Endodermal cell (in vitro differentiated cells): ENCODE measurements at regions not wholly inside any gene's neighbourhood (a gene's known extent, or its start where the extent isn't known, plus 50 kb on each side); places are given as distances from the start of the nearest gene placed in this dataset.

Source experiments
- DNase-seq: peaks from one replicate; pipeline ENCODE4 v3.0.0-alpha.2; 2017
- H3K27ac ChIP-seq: 2 replicates; pipeline ENCODE4 v1.5.1; 2013; ENCODE audit warnings: mild to moderate bottlenecking, low read depth, low read length, moderate library complexity
- H3K27me3 ChIP-seq: 2 replicates; pipeline ENCODE4 v1.6.1; 2013; ENCODE audit warnings: mild to moderate bottlenecking, low read length, moderate library complexity; ENCODE audit not compliant: insufficient read depth, control insufficient read depth, poor library complexity, severe bottlenecking
- H3K36me3 ChIP-seq: 2 replicates; pipeline ENCODE4 v1.7.0; 2013; ENCODE audit warnings: mild to moderate bottlenecking, low read length, moderate library complexity; ENCODE audit not compliant: control insufficient read depth, insufficient read depth
- H3K4me1 ChIP-seq: one replicate; pipeline ENCODE4 v1.7.0; 2013; ENCODE audit warnings: low read length; ENCODE audit not compliant: control insufficient read depth, insufficient read depth
- H3K4me3 ChIP-seq: 2 replicates; pipeline ENCODE4 v1.5.1; 2013; ENCODE audit warnings: mild to moderate bottlenecking, low read length, moderate library complexity
- H3K9ac ChIP-seq: 2 replicates; pipeline ENCODE4 v1.6.1; 2013; ENCODE audit warnings: mild to moderate bottlenecking, low read length, moderate library complexity; ENCODE audit not compliant: poor library complexity, severe bottlenecking; ENCODE audit errors: extremely low read depth
- H3K9me3 ChIP-seq: 2 replicates; pipeline ENCODE4 v1.6.1; 2013; ENCODE audit warnings: mild to moderate bottlenecking, low read length, moderate library complexity; ENCODE audit not compliant: control insufficient read depth
- H3K27ac Mint-ChIP-seq: 2 replicates; pipeline ENCODE4 v1.8.0; 2020; ENCODE audit warnings: mixed read lengths
- H3K27me3 Mint-ChIP-seq: 2 replicates; pipeline ENCODE4 v1.8.0; 2021; ENCODE audit warnings: mild to moderate bottlenecking, mixed read lengths; ENCODE audit not compliant: insufficient read depth
- H3K36me3 Mint-ChIP-seq: 2 replicates; pipeline ENCODE4 v1.8.0; 2020; ENCODE audit warnings: low read depth, mixed read lengths
- H3K4me1 Mint-ChIP-seq: 2 replicates; pipeline ENCODE4 v1.8.0; 2020; ENCODE audit warnings: mixed read lengths
- H3K4me3 Mint-ChIP-seq: 2 replicates; pipeline ENCODE4 v1.8.0; 2020; ENCODE audit warnings: mild to moderate bottlenecking, moderate library complexity, mixed read lengths
- H3K9me3 Mint-ChIP-seq: 2 replicates; pipeline ENCODE4 v1.8.0; 2020; ENCODE audit warnings: mild to moderate bottlenecking, mixed read lengths
- WGBS, 2 experiments: methylation state at CpG; one replicate each; pipeline versions ENCODE4 v1.1.5 to v1.1.7; 2013; ENCODE audit warnings: missing lambda C conversion rate in 2 of 2, mixed read lengths in 1 of 2; ENCODE audit not compliant: insufficient coverage in 1 of 2, insufficient read length in 1 of 2; 5-methylcytosine and 5-hydroxymethylcytosine counted together
- TF ChIP-seq, protein P1 (sequence below): fragments of 200-600 bp; sonication (generic); conservative IDR thresholded peaks from 2 replicates; pipeline ENCODE4 v1.5.0; 2021; ENCODE audit warnings: antibody characterized with exemption, mild to moderate bottlenecking

DNA sequence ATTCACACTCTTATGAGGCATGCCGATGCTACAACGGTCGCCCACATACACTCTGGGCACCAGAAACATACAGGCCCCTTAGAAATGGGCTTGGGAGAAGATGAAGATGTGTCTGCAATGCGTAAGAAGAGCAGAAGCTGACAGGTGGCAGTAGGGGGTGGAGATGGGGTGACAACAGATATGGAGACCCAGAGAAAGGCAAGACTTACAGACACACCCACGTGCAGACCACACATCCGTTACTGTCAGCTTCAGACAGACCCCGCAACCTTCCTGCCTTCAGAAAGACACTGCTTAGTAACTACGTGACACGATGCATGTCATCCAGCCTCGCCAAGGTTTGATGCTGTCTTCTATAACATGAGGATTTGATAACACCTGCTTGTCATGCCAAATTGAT is 89.5 kb downstream of the ZFP36L2 start:
- H3K27me3 Mint-ChIP-seq = no peaks in the 10 kb centered on the region
- Histone ChIP-seq H3K27ac (no peak overlapping the region), H3K27me3 (no peaks in the 10 kb centered on the region), H3K9me3 (no peaks in the 10 kb centered on the region), H3K4me3 (no peak overlapping the region), H3K9ac (no peak overlapping the region), H3K4me1 (no peaks in the 10 kb centered on the region), H3K36me3 (no peaks in the 10 kb centered on the region)
- H3K27ac Mint-ChIP-seq = no peak overlapping the region
- no peaks in the 10 kb centered on the region for H3K36me3 Mint-ChIP-seq
- peaks cover 4% of the 10 kb centered on the region for H3K9me3 Mint-ChIP-seq
- TF ChIP-seq, protein P1, sequence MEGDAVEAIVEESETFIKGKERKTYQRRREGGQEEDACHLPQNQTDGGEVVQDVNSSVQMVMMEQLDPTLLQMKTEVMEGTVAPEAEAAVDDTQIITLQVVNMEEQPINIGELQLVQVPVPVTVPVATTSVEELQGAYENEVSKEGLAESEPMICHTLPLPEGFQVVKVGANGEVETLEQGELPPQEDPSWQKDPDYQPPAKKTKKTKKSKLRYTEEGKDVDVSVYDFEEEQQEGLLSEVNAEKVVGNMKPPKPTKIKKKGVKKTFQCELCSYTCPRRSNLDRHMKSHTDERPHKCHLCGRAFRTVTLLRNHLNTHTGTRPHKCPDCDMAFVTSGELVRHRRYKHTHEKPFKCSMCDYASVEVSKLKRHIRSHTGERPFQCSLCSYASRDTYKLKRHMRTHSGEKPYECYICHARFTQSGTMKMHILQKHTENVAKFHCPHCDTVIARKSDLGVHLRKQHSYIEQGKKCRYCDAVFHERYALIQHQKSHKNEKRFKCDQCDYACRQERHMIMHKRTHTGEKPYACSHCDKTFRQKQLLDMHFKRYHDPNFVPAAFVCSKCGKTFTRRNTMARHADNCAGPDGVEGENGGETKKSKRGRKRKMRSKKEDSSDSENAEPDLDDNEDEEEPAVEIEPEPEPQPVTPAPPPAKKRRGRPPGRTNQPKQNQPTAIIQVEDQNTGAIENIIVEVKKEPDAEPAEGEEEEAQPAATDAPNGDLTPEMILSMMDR = no peak
- no peak overlapping the region for H3K4me3 Mint-ChIP-seq
- peaks cover 16% of the 10 kb centered on the region for H3K4me1 Mint-ChIP-seq
- WGBS, 2 experiments = 86 to 91% methylated on average over 10 of the region's 10 CpGs
- peak; percentile 41 for DNase-seq

DNA sequence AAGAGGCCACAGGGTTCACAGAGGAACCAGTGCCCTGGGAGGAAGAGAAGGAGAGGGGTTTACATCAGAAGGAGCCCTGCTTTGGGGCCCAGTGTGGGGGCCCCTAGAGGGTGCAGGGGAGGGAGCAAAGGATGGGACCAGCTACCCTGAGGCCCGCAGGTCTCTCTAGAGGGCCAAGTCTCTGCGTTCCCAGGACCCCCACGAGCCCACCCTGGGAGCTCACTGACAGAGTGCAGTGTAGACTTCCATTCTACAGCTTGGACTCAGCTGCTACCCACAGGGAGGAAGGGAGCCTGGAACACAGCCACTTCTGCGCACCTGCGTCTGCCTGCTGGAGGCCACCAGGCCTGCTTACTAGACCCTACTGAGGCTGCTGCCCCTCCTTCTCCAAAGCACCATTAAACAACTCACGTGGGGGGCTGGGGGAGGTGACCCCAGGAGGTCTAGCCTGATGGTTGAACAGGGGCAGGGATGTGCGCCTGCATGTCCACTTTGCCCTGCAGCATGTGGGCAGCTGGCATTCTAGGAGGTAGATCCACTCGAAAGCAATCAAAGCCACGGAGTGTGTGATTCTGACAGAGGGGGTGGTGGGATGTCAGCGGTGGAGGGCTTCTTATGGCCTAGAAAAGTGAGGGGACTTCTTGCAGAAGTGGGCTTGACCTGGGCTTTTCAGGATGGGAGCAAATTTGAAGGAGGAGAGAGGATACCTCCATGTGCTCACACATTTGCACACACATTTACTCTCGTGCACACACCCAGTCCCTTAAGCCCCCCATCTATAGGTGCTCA is 90.2 kb downstream of the ZFP36L2 start:
- Mint-ChIP-seq H3K36me3 (no peaks in the 10 kb centered on the region), H3K9me3 (peaks cover 3% of the 10 kb centered on the region), H3K4me1 (peaks cover 16% of the 10 kb centered on the region), H3K4me3 (no peak overlapping the region), H3K27me3 (no peaks in the 10 kb centered on the region), H3K27ac (peak overlapping the region; percentile 80)
- peak; percentile 42 for DNase-seq
- WGBS, 2 experiments = 90 to 98% methylated on average over 6 to 11 of the region's 11 CpGs
- no peaks in the 10 kb centered on the region for H3K9me3 ChIP-seq
- TF ChIP-seq, protein P1 = no peak
- H3K9ac ChIP-seq = no peak overlapping the region
- no peaks in the 10 kb centered on the region for H3K4me1 ChIP-seq
- peak overlapping the region; percentile 44 for H3K27ac ChIP-seq
- H3K4me3 ChIP-seq = no peak overlapping the region
- no peaks in the 10 kb centered on the region for H3K27me3 ChIP-seq
- H3K36me3 ChIP-seq = no peaks in the 10 kb centered on the region

DNA sequence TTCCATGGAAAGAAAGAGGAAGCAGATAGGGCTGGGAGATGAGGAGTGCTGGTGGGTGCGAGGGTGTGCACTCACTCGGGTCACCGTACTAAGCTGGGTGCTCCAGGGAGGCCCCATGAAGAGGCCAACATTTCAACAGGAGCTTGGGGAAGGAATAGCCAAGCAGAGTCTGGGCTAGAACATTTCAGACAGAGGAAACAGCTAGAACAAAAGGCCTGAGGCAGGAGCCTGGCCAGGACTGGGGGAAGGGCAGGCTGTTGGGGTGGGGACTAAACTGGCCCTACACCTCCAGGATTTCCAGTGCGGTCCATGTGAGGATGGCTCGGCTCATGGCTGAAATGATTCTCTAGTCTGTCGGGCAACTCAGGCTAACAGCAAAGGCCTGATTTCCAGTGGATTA is 90.8 kb downstream of the ZFP36L2 start:
- no peaks in the 10 kb centered on the region for H3K36me3 ChIP-seq
- H3K4me1 ChIP-seq = peaks cover 3% of the 10 kb centered on the region
- H3K27me3 ChIP-seq = no peaks in the 10 kb centered on the region
- no peaks in the 10 kb centered on the region for H3K36me3 Mint-ChIP-seq
- peak; percentile 46 for DNase-seq
- no peak overlapping the region for H3K4me3 Mint-ChIP-seq
- H3K27ac ChIP-seq = peak overlapping the region; percentile 44
- peaks cover 16% of the 10 kb centered on the region for H3K4me1 Mint-ChIP-seq
- WGBS, 2 experiments = 88 to 92% methylated on average over 4 to 6 of the region's 6 CpGs
- TF ChIP-seq, protein P1 = no peak
- H3K27ac Mint-ChIP-seq = peak overlapping the region; percentile 80
- no peaks in the 10 kb centered on the region for H3K9me3 ChIP-seq
- no peaks in the 10 kb centered on the region for H3K27me3 Mint-ChIP-seq
- H3K9ac ChIP-seq = no peak overlapping the region
- H3K9me3 Mint-ChIP-seq = peaks cover 2% of the 10 kb centered on the region
- no peak overlapping the region for H3K4me3 ChIP-seq
